ENCODE measurements at regions not wholly inside any gene's neighbourhood (a gene's known extent, or its start where the extent isn't known, plus 50 kb on each side); places are given as distances from the start of the nearest gene placed in this dataset.

GRCh38 chr2:106631281-106631680, 144.1 kb downstream of the CD8B2 start:
- no peak for DNase-seq

GRCh38 chr2:106638043-106638442, 150.9 kb downstream of the CD8B2 start:
- no peak for DNase-seq

- no peak for DNase-seq
Observed at GRCh38 chr2:106638580-106638979, 151.4 kb downstream of the CD8B2 start.

GRCh38 chr2:106642679-106643078, 155.5 kb downstream of the CD8B2 start:
- no peak for DNase-seq

DNA sequence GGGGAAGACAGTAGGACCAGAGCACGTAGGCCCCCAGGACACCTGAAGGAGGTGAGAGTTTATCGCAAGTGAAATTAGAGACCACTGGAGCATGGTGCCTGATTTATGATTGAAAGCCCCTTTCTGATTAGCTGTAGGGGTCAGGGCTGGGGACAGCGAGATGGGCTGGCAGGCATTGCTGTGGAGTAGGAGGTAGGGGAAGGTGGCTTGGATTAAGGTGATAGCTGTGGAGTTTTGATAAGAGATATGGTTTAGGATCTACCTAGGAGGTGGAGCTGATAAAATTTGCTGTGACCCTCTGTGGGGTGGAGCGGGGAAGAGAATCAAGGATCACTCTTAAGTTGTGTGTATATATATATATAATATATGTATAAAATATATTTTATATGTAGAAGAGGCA, 157.5 kb downstream of the CD8B2 start:
- no peak for DNase-seq

DNA sequence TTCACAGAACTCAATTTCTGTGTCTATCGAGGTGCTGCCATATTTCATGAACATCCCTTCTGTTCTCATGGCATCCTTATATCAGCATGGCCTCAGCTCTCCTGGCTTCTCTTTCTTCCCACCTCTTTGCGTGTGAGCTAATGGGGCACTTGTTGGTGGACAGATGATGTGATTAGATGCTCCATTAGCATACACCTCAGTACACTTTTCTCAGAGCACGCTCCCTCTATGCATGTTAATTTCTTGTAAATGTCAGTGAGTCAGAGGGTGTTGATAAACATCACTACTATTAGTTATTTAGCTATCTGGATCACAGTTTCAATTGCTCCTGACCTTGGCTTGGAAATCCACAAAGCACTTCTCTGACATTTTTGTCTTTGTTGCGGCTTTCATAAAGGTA, 159.4 kb downstream of the CD8B2 start:
- DNase-seq: no peak

GRCh38 chr2:106649306-106649705, 162.1 kb downstream of the CD8B2 start:
- no peak for DNase-seq

GRCh38 chr2:106653465-106653864, 166.3 kb downstream of the CD8B2 start:
- no peak for DNase-seq

DNA sequence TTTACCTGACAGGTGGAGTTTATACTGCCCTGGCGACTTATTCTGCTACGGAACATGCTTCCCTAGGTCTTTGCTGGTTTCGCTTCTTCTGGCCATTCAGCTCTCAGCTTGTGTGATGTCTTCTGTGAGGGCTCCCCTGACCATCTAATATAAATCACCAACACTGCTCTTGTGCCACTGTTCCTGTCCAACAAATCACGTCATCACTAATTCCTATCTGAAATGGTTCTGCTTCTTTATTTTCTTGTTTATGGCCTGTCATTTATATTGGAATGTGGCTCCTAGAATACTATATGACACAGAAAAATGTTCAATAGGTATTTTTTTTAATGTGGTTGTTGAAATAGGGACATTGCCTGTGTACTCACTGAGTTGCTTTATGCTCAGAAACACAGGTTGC, 171.5 kb downstream of the CD8B2 start:
- no peak for DNase-seq

- DNase-seq: peak; percentile 1 to 17
Observed at GRCh38 chr2:106664669-106665068, 177.5 kb downstream of the CD8B2 start.

- no peak for DNase-seq
Observed at GRCh38 chr2:106667478-106668070, 180.4 kb downstream of the CD8B2 start.

GRCh38 chr2:106685180-106685897, 198.2 kb downstream of the CD8B2 start:
- DNase-seq: no peak

- DNase-seq: no peak
Observed at GRCh38 chr2:106686814-106687213, 199.2 kb downstream of the ST6GAL2 start.

DNA sequence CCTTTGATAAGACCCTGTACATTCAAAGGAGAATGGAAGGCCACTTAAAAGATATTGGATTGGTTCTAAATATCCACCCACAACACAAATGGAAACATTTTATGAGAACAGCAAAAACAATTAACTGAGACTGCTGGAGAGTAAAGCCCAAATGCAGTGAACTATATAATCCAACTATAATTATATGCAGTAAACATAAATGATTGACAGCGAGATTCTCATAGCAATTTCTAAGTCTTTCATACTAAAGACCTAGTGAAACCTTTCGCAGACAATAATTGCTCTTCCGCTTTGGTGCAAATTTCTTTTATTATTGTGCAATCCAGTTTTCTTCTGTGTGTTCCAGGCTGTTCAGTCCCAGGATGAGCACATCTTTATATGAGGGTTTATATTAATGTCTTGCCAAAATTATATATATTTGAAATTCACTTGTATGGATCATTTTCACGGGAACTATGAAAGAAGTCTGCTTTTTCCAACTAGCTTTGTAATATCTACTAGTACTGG, 190.9 kb downstream of the ST6GAL2 start:
- DNase-seq: no peak

DNA sequence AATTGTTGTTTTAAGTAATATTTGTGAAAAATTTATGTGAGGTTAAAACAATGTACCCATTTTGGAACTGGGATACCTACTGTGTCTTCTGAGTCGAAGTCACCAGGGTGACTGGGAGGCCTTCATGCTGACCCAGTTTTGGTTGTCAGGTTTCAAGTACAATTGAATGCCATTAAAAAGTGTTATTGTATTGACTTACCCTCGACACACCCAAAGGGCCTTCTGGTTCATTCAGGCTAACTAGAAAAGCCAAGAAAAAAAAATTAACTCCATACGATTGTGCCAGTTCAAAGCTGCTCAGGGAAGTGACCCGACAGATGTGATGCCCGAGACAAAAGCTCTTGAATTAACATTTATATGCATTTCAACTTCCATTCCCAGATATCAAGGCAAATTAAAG, 190.0 kb downstream of the ST6GAL2 start:
- DNase-seq: no peak

DNA sequence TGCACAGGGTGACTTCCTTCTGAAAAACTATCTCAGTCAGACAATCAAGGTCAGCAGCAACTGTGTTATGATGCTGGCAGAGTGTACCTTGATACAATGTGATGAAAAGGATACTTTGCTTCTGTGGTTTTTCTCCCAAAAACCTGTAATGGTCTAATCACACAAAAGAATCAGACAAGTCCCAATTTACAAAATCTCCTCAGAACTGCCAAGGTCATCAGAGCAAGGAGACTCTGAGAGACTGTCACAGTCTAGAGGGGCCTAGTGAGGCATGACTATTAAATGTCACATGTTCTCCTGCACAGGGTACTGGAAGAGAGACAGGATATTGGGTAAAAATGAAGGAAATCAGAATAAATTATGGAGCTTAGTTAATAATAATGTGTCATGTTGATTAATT, 185.4 kb downstream of the ST6GAL2 start:
- DNase-seq: no peak

GRCh38 chr2:106701203-106702022, 184.6 kb downstream of the ST6GAL2 start:
- no peak for DNase-seq

- no peak for DNase-seq
Observed at GRCh38 chr2:106703161-106703560, 182.8 kb downstream of the ST6GAL2 start.

DNA sequence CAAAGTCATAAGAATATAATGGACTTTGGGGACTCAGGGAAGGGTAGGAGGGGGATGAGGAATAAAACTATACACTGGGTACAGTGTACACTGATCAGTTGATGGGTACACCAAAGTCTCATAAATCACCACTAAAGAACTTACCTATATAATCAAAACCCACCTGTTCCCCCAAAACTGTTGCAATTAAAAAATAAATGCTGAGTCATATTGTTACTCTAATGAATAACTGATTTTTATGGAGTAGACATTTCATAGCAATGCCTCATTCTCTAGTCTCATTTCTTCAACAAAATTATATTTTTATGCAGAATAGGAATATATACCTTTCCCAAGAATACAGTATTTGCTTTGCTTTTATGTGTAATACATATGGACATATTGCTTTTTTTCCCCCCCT, 181.2 kb downstream of the ST6GAL2 start:
- DNase-seq: no peak

DNA sequence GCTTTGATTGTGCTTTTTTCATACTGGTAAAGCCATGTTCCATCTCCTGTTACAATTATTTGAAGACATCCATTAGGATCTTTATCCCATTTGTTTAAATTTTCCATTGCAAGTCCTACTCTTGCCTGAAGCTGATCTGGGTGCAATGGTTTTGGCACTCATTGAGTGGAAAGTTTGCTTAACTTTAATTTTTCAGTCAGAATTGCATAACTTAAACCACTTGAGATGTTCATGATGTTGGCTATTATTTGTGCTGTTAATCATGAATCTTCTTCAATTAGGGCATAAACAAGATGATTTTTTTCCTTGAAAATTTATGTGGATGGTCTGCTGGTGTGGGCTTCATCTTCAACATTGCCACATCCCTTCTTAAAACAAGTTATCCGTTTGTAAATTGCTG, 180.1 kb downstream of the ST6GAL2 start:
- DNase-seq: no peak

DNA sequence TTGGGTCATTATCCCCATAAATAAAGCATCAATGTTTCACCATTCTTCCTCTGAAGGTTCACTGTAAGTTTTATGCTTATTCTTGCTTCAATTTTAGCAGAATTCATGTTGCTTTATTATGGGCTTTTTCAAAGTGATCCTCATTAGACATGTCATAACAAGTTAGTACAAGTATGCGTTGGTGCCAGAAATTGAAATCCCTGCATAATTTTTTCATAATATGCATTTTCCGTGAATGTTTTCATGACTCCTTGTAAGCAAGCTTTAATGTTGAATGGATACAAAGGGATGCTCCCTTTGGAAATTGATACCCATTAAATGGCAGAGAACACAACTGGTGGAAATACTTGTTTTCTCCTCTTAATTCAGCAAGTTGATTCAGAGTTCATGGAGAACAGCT, 179.7 kb downstream of the ST6GAL2 start:
- no peak for DNase-seq

GRCh38 chr2:106708209-106708608, 177.8 kb downstream of the ST6GAL2 start:
- no peak for DNase-seq

DNA sequence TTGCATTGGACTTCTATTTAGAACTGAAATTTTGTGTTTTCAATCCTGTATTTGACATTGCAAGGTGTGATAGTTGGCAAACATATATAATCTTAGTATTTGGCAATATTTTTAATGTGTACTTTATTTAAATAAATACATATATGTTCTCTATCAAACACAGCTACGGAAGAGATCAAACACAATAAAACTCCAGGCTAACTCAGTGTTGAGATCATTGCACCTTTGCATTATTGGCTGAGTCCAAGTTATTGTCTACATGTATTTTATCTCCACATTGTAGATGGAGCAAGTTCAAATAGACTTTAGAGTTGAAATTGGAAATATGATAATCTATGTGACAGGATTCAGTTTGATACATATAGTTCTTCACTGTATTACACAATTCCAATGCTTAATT, 176.7 kb downstream of the ST6GAL2 start:
- no peak for DNase-seq

GRCh38 chr2:106719222-106719621, 166.7 kb downstream of the ST6GAL2 start:
- no peak for DNase-seq

Data from inflammatory macrophage treated with lipopolysaccharide for 1 hour (primary cell).